Left kidney (tissue), 1 donor: ENCODE measurements at regions not wholly inside any gene's neighbourhood (a gene's known extent, or its start where the extent isn't known, plus 50 kb on each side); places are given as distances from the start of the nearest gene placed in this dataset.

Source experiments
- DNase-seq: peaks from one replicate; pipeline ENCODE4 v3.0.0-alpha.2; 2013

DNA sequence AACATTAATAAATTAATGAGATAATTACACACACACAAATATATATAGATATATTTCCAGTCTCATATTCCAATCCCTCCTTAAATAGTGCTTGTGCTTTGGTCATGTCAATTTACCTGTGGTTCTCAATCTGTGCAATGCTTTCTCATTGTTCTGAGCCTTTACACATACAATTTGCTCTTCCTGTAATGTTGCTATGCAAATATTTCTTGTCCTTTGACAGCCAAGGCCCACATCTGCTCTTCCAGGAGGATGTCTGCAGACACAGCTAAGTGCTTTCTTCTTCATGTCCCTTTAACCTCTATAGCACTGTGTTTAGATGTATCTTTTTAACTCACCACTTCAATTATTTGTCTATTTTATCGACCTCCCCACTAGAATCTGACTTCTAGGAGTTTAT is 67.3 kb upstream of the RAPGEF2 start:
- DNase-seq: no peak

DNA sequence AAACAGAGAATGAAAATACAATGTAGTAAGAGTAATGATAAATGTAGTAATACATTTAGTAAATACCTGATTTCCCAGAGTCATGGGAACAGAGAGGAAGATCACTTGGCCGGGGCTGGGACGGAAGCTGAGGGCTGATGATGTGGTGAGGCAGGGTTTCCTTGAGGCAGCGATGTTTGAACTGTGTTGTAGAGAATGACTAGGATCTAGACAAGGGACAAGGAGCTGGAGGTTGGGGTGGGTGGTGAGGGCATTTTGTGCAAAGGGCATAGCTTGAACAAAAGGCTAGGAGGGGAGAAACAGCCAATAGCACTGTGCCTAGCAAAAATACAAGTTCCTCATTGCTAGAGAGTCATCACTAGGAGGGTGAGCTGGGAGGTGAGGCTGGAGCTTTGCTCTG is 64.3 kb upstream of the RAPGEF2 start:
- DNase-seq: no peak

DNA sequence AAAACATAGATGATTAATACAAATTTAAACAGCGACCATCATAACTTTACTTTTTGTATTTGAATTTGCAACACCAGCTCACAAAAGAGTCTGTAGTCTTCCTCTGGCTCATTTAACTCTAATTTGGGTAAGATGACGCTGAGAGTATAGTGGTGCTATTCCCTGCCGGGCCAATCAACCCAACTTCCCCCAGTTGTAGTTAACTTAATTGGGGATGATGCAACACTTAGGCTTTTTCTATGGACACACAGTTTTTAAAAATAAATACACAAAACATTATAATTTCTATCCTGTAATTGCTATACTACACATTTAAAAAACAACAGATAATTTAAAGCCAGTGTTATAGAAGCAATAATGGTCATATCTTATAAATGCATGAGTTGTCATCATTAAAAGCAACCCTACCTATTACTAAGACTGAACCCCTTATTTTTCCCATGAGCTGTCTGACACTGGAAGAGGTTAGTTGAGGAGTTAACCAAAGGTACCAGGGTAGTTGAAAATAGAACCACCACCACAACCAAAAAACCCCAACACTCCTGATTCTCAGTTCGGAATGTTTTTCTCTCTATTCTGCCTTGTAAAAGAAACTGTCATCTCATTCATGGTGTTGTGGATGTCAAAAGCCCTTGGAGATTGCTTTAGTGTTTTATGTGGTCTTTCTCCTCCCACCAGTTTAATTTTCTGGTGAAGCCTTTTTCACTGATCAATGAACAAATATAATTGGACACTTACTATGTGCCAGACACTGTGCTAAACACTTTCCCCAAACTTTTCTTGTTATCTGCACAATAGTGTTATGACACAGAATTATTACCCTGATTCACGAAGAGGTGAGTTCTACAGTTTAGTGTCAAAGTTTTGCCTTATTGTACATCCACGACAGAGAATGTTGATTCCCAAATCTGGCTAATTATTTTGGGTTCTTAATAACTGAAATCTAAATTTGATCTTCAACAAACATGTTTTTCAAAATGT is 61.5 kb upstream of the RAPGEF2 start:
- DNase-seq: no peak

DNA sequence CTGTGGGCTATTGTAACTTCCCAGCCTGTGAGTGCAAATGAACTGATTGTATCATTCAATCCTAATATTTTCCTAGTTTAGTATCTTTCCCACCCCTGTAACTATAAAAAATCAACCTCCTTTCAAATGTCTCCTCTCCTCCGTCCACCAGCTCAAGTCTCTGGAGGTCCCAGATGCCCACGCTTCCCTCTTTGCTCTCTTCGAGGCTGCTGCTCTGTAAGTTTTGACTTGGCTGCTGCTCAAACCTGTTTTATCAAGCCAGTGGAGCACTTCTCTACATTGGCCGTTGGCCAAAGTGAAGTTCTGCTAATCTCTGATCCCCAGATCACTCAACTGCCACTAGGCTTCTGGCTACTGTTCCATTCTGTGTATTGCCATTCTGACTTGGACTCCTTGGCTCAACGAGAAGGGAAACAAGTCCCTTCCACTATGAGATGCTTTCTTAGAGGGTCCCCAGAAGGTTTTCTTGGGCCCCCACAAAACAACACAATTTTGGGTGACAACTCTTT is 60.7 kb upstream of the RAPGEF2 start:
- no peak for DNase-seq

DNA sequence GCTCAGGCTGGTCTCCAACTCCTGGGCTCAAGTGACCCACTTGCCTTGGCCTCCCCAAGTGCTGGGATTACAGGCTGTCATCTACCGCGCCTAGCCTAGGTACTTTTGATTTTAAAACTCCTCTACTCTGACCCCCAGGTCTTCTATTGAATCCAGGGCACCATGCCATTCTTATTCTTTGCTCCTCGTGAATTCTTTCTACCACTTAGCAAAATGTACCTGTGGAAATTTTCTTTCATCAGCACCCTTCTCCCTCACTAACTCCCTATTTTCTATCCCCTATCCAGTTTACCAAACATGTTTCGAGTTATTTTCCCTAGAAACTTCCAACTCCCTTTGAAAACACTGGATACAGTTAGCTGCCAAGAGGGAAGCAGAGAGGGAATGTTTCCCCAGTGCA is 60.0 kb upstream of the RAPGEF2 start:
- no peak for DNase-seq

DNA sequence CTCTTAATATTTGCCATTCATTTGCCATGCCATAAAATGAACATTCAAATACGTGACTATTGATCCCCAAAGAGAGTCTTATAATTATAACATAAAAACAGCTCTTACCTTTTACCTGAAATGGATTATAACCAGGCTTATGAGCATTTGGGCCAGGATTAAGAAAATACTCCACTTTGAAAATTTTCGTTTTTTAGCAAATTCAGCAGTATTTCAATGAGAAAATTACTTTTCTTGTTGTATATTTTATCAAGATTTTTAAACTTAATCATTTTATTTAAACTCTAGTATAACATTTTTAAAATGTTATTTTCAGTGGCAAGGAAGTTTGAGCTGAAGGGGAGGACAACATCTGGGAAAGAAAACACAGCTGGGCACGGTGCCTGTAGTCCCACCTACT is 59.0 kb upstream of the RAPGEF2 start:
- DNase-seq: no peak

GRCh38 chr4:159045321-159045720 is 57.6 kb upstream of the RAPGEF2 start:
- DNase-seq: no peak

- no peak for DNase-seq
These were observed 56.2 kb upstream of the RAPGEF2 start for GRCh38 chr4:159046683-159047082.

DNA sequence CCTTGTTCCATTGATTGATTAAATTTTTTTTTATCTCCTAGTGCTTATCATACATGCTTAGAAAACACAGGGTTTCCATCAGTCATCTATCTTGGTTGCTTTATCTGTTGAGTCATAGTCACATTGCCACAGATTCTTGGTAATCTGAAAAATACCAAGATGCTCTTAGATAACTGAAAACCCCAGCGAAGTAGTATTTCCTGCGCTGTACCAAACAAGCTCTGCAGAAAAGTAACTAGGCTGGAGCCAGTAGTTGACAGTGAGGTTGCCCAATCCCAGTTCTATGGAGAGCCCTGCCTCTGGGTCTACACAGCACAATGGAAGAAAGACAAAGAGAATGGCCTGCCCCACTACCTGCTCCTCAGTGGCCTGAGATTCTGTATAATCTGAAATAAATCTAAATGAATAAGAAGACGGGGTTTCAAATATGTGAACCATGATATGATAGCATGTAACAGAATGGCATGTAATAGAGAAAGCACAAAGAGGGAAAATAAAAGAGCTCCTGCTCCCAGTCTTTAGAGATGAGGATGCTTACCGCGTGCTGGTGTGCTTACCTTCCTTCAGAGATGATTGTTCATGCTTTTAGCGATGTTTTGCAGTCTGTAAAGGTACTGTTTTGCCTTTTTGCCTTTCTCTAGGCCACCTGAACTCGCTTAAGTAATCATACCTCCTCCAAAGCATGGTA is 55.3 kb upstream of the RAPGEF2 start:
- DNase-seq: no peak

GRCh38 chr4:159048166-159048886 is 54.6 kb upstream of the RAPGEF2 start:
- DNase-seq: peak; percentile 46

DNA sequence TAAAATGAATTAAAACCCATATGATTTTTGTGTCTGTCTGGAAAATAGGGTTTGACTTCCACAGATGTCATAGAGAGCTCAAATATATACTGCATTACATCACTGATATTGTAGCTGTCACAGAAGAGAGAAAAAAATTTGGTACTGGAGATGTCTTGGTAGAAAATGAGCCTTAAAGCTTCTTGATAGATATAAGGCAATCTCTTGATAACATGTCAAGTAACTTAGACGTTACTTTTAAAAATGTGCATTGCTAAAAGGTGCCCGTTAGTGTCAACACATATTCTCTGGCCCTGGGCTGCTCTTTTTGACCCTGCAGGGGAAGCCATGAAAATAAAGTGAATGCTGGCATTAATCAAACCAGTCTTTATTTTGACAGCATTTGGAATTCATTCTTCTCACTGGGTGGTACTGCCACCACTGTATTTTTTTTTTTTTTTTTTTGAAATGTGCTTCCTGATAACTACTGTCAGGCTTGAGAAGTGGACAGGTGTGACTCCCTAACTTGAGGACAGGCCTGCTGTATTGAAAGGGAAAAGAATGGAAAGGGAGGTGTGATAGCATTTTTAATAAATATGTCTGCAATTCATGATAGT is 53.0 kb upstream of the RAPGEF2 start:
- DNase-seq: no peak

DNA sequence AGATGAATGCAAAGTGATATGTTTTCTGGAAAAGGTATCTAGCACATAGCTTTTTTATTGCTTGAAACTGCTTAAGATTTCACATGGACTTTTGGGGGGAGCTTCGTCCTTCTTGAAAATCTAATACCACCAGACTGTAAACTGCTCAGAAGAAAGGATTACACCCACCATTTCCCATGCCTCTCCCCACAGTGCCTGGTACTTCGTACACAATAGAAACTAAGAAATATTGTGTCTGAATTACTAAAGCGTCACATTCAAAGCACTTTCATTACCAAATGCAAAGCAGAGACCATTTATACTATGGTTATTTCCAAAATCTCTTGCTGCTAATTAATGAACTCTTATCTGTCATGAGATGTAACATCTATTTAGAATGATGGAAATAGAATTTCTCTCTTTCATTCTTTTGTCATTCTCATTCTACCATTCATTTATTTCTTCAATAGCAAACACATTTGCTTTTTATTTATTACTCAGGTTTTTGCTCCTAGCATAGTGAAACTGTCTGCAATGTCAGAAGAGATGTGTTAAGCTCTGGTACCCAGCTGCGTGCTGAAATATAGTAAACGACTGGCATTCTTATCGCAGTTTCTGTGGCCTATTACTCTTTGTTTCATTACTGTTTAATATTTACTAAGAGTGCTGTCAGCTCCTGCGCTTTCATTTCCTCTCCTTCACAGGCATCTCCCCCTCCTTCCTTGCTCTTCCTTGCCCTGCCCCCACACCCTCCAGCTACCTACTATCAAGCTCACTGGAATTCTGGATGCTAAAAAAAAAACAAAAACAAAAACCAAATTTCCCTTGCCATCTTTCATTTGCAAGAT is 51.4 kb upstream of the RAPGEF2 start:
- no peak for DNase-seq

- DNase-seq: no peak
These were observed 50.6 kb upstream of the RAPGEF2 start for GRCh38 chr4:159052315-159052714.
